ENCODE measurements at regions not wholly inside any gene's neighbourhood (a gene's known extent, or its start where the extent isn't known, plus 50 kb on each side); places are given as distances from the start of the nearest gene placed in this dataset.
A peak's percentile ranks its signal among the peaks of the same experiment; 100 is the strongest.
"Not testable (repeated sequence)": the region's sequence is repeated elsewhere in the genome, so short reads cannot be mapped to it uniquely, and the experiment has no call there.

GRCh38 chr21:14753466-14754258, 207.5 kb upstream of the SAMSN1 start:
- no peak for DNase-seq

- DNase-seq, result no peak
Observed at GRCh38 chr21:14753069-14753465, 207.0 kb upstream of the SAMSN1 start.

GRCh38 chr21:14752345-14752909, 206.3 kb upstream of the SAMSN1 start:
- no peak for DNase-seq

GRCh38 chr21:14751602-14752344, 205.7 kb upstream of the SAMSN1 start:
- no peak for DNase-seq

GRCh38 chr21:14751011-14751410, 204.9 kb upstream of the SAMSN1 start:
- no peak for DNase-seq

- DNase-seq, result no peak
Observed at GRCh38 chr21:14750041-14750440, 203.9 kb upstream of the SAMSN1 start.

- no peak for DNase-seq
Observed at GRCh38 chr21:14748662-14749061, 202.5 kb upstream of the SAMSN1 start.

GRCh38 chr21:14744368-14744767, 198.3 kb upstream of the SAMSN1 start:
- DNase-seq, result no peak

- no peak for DNase-seq
Observed at GRCh38 chr21:14742119-14742518, 196.0 kb upstream of the SAMSN1 start.

GRCh38 chr21:14741256-14741655, 195.1 kb upstream of the SAMSN1 start:
- DNase-seq, result no peak

GRCh38 chr21:14740692-14741091, 194.6 kb upstream of the SAMSN1 start:
- no peak for DNase-seq

GRCh38 chr21:14740116-14740515, 194.0 kb upstream of the SAMSN1 start:
- DNase-seq, result no peak

- no peak for DNase-seq
Observed at GRCh38 chr21:14739590-14739989, 193.5 kb upstream of the SAMSN1 start.

- DNase-seq, result not testable (repeated sequence)
Observed at GRCh38 chr21:14738576-14738975, 192.5 kb upstream of the SAMSN1 start.

GRCh38 chr21:14737922-14738321, 191.8 kb upstream of the SAMSN1 start:
- peak; percentile 30 for DNase-seq

- no peak for DNase-seq
Observed at GRCh38 chr21:14737284-14737691, 191.2 kb upstream of the SAMSN1 start.

- no peak for DNase-seq
Observed at GRCh38 chr21:14736672-14737071, 190.6 kb upstream of the SAMSN1 start.

GRCh38 chr21:14736162-14736561, 190.0 kb upstream of the SAMSN1 start:
- DNase-seq, result no peak

GRCh38 chr21:14734833-14735232, 188.7 kb upstream of the SAMSN1 start:
- no peak for DNase-seq

GRCh38 chr21:14734191-14734590, 188.1 kb upstream of the SAMSN1 start:
- DNase-seq, result no peak

GRCh38 chr21:14725219-14725618, 179.1 kb upstream of the SAMSN1 start:
- no peak for DNase-seq

- no peak for DNase-seq
Observed at GRCh38 chr21:14722841-14723483, 176.8 kb upstream of the SAMSN1 start.

- DNase-seq, result no peak
Observed at GRCh38 chr21:14720237-14720636, 174.1 kb upstream of the SAMSN1 start.

GRCh38 chr21:14718951-14719350, 172.8 kb upstream of the SAMSN1 start:
- no peak for DNase-seq

Data from stimulated activated CD4-positive, alpha-beta T cell treated with anti-CD3 and anti-CD28 coated beads, Interleukin-1b, Interleukin-23, amount 100 ng/mL, for 48 hours (primary cell).